Neural progenitor cell (in vitro differentiated cells): ENCODE measurements at regions not wholly inside any gene's neighbourhood (a gene's known extent, or its start where the extent isn't known, plus 50 kb on each side); places are given as distances from the start of the nearest gene placed in this dataset.

ENCODE experiments used
- DNase-seq: peaks from one replicate; pipeline ENCODE4 v3.0.0-alpha.2; 2016; ENCODE audit warnings: low spot score
- H2AFZ ChIP-seq: fragments of 200-600 bp; sonication (generic); replicated peaks from 2 replicates; pipeline ENCODE4 v1.6.1; 2016; ENCODE audit warnings: antibody characterized with exemption
- H3F3A ChIP-seq: fragments of 200-600 bp; sonication (generic); 2 replicates; pipeline ENCODE4 v1.6.1; 2016; ENCODE audit warnings: antibody characterized with exemption, low read depth
- H3K27ac ChIP-seq: fragments of 200-600 bp; sonication (generic); 2 replicates; pipeline ENCODE4 v1.5.1; 2016; ENCODE audit warnings: mild to moderate bottlenecking
- H3K27me3 ChIP-seq: fragments of 200-600 bp; sonication (generic); 2 replicates; pipeline ENCODE4 v1.6.1; 2016; ENCODE audit warnings: mild to moderate bottlenecking, moderate library complexity
- H3K36me3 ChIP-seq: fragments of 200-600 bp; sonication (generic); 2 replicates; pipeline ENCODE4 v1.5.1; 2016
- H3K4me1 ChIP-seq: fragments of 200-600 bp; sonication (generic); 2 replicates; pipeline ENCODE4 v1.6.1; 2016; ENCODE audit warnings: mixed run types
- H3K4me2 ChIP-seq: fragments of 200-600 bp; sonication (generic); 2 replicates; pipeline ENCODE4 v1.6.1; 2016
- H3K4me3 ChIP-seq: fragments of 200-600 bp; sonication (generic); 2 replicates; pipeline ENCODE4 v1.5.1; 2016
- H3K79me2 ChIP-seq: fragments of 200-600 bp; sonication (generic); 2 replicates; pipeline ENCODE4 v1.6.1; 2016; ENCODE audit warnings: low read depth
- H3K9ac ChIP-seq: fragments of 200-600 bp; sonication (generic); 2 replicates; pipeline ENCODE4 v1.6.1; 2016
- H3K9me3 ChIP-seq: fragments of 200-600 bp; sonication (generic); 2 replicates; pipeline ENCODE4 v1.5.1; 2016; ENCODE audit warnings: low read depth
- H4K20me1 ChIP-seq: fragments of 200-600 bp; sonication (generic); 2 replicates; pipeline ENCODE4 v1.6.1; 2016; ENCODE audit warnings: low read depth
- H3K27ac Mint-ChIP-seq: 3 replicates; pipeline ENCODE4 v1.8.0; 2021; ENCODE audit warnings: mixed read lengths
- H3K27me3 Mint-ChIP-seq: 2 replicates; pipeline ENCODE4 v1.8.0; 2022; ENCODE audit warnings: low read depth, mild to moderate bottlenecking, inconsistent platforms, moderate library complexity, mixed read lengths; ENCODE audit not compliant: insufficient read depth
- H3K36me3 Mint-ChIP-seq: 3 replicates; pipeline ENCODE4 v1.8.0; 2021; ENCODE audit warnings: mixed read lengths
- H3K4me1 Mint-ChIP-seq: 3 replicates; pipeline ENCODE4 v1.8.0; 2021; ENCODE audit warnings: mixed read lengths
- H3K4me3 Mint-ChIP-seq: 3 replicates; pipeline ENCODE4 v1.8.0; 2021; ENCODE audit warnings: mild to moderate bottlenecking, moderate library complexity, mixed read lengths
- H3K9me3 Mint-ChIP-seq: 3 replicates; pipeline ENCODE4 v1.8.0; 2020; ENCODE audit warnings: mixed read lengths
- CTCF ChIP-seq: fragments of 200-600 bp; sonication (generic); IDR thresholded peaks from 2 replicates; pipeline ENCODE4 v1.5.1; 2017; ENCODE audit warnings: antibody characterized with exemption, mild to moderate bottlenecking
- EZH2 ChIP-seq: fragments of 200-600 bp; sonication (generic); IDR thresholded peaks from 2 replicates; pipeline ENCODE4 v1.6.1; 2017; ENCODE audit warnings: antibody characterized with exemption, mild to moderate bottlenecking, moderate library complexity
- EZH2phosphoT487 ChIP-seq: fragments of 200-600 bp; sonication (generic); IDR thresholded peaks from 2 replicates; pipeline ENCODE4 v1.6.1; 2017; ENCODE audit warnings: antibody characterized with exemption

- peak overlapping the region; percentile 21 for H3K4me3 ChIP-seq
- peaks cover 10% of the 10 kb centered on the region for H3K4me1 ChIP-seq
- no peak overlapping the region for H3K9ac ChIP-seq
- peak overlapping the region; percentile 78 for H3K27ac Mint-ChIP-seq
- peak overlapping the region; percentile 72 for H3K4me2 ChIP-seq
- peak; percentile 45 for DNase-seq
- no peaks in the 10 kb centered on the region for H3K36me3 ChIP-seq
- H2AFZ ChIP-seq, result peak overlapping the region; percentile 98
- H3K9me3 Mint-ChIP-seq, result no peaks in the 10 kb centered on the region
- no peaks in the 10 kb centered on the region for H3K36me3 Mint-ChIP-seq
- H3F3A ChIP-seq, result peaks cover 9% of the 10 kb centered on the region
- H3K79me2 ChIP-seq, result no peaks in the 10 kb centered on the region
- peaks cover 20% of the 10 kb centered on the region for H3K4me1 Mint-ChIP-seq
- H3K27me3 ChIP-seq, result no peaks in the 10 kb centered on the region
- TF ChIP-seq EZH2phosphoT487 (no peak), CTCF (no peak), EZH2 (no peak)
- peaks cover 3% of the 10 kb centered on the region for H3K27me3 Mint-ChIP-seq
- H3K9me3 ChIP-seq, result no peaks in the 10 kb centered on the region
- no peaks in the 10 kb centered on the region for H4K20me1 ChIP-seq
- H3K27ac ChIP-seq, result no peak overlapping the region
- no peak overlapping the region for H3K4me3 Mint-ChIP-seq
These were observed 116.9 kb upstream of the CPEB4 start for GRCh38 chr5:173771121-173771724.

- no peak overlapping the region for H3K9ac ChIP-seq
- peaks cover 15% of the 10 kb centered on the region for H3F3A ChIP-seq
- H3K4me2 ChIP-seq, result peak overlapping the region; percentile 72
- H3K4me1 ChIP-seq, result peaks cover 17% of the 10 kb centered on the region
- DNase-seq, result no peak
- H3K4me1 Mint-ChIP-seq, result peaks cover 22% of the 10 kb centered on the region
- no peaks in the 10 kb centered on the region for H3K9me3 Mint-ChIP-seq
- no peak overlapping the region for H3K27ac Mint-ChIP-seq
- no peaks in the 10 kb centered on the region for H3K36me3 ChIP-seq
- H3K36me3 Mint-ChIP-seq, result no peaks in the 10 kb centered on the region
- TF ChIP-seq CTCF, result no peak
- TF ChIP-seq EZH2, result no peak
- TF ChIP-seq EZH2phosphoT487, result no peak
- no peak overlapping the region for H3K27ac ChIP-seq
- no peak overlapping the region for H3K4me3 ChIP-seq
- no peaks in the 10 kb centered on the region for H3K79me2 ChIP-seq
- peak overlapping the region; percentile 98 for H2AFZ ChIP-seq
- no peak overlapping the region for H3K4me3 Mint-ChIP-seq
- no peaks in the 10 kb centered on the region for H3K9me3 ChIP-seq
- peaks cover 3% of the 10 kb centered on the region for H3K27me3 Mint-ChIP-seq
- no peaks in the 10 kb centered on the region for H3K27me3 ChIP-seq
- H4K20me1 ChIP-seq, result no peaks in the 10 kb centered on the region
These were observed 116.3 kb upstream of the CPEB4 start for GRCh38 chr5:173771725-173772383.

GRCh38 chr5:173772384-173773059, 115.6 kb upstream of the CPEB4 start:
- H3K27ac ChIP-seq, result no peak overlapping the region
- DNase-seq, result no peak
- Mint-ChIP-seq H3K27me3 (peaks cover 3% of the 10 kb centered on the region), H3K9me3 (no peaks in the 10 kb centered on the region), H3K36me3 (no peaks in the 10 kb centered on the region), H3K4me3 (peak overlapping the region; percentile 7), H3K27ac (no peak overlapping the region), H3K4me1 (peaks cover 25% of the 10 kb centered on the region)
- H3K27me3 ChIP-seq, result no peaks in the 10 kb centered on the region
- no peaks in the 10 kb centered on the region for H4K20me1 ChIP-seq
- TF ChIP-seq CTCF, result no peak
- no peak for TF ChIP-seq EZH2
- TF ChIP-seq EZH2phosphoT487, result no peak
- no peaks in the 10 kb centered on the region for H3K9me3 ChIP-seq
- H3K4me1 ChIP-seq, result peaks cover 19% of the 10 kb centered on the region
- no peak overlapping the region for H2AFZ ChIP-seq
- H3K4me2 ChIP-seq, result no peak overlapping the region
- no peak overlapping the region for H3K9ac ChIP-seq
- H3F3A ChIP-seq, result peaks cover 18% of the 10 kb centered on the region
- H3K79me2 ChIP-seq, result no peaks in the 10 kb centered on the region
- no peak overlapping the region for H3K4me3 ChIP-seq
- H3K36me3 ChIP-seq, result no peaks in the 10 kb centered on the region
